OCI-LY7 (cell line): ENCODE measurements at regions not wholly inside any gene's neighbourhood (a gene's known extent, or its start where the extent isn't known, plus 50 kb on each side); places are given as distances from the start of the nearest gene placed in this dataset.

Experiments
- CTCF ChIP-seq: fragments of 200-600 bp; sonication (generic); conservative IDR thresholded peaks from 2 replicates; pipeline ENCODE4 v1.5.1; 2014; ENCODE audit warnings: mild to moderate bottlenecking, antibody characterized with exemption, low read length, moderate library complexity, mixed read lengths
- EZH2phosphoT487 ChIP-seq: fragments of 200-600 bp; sonication (generic); IDR thresholded peaks from 2 replicates; pipeline ENCODE4 v1.6.1; 2018; ENCODE audit warnings: low read depth, borderline replicate concordance, mild to moderate bottlenecking, mixed run types, antibody characterized with exemption, low read length, moderate library complexity, mixed read lengths

GRCh38 chr11:100574894-100575769 lies 112.0 kb upstream of the ARHGAP42 start:
- TF ChIP-seq CTCF (peak; percentile 58), EZH2phosphoT487 (no peak)
